Naive thymus-derived CD8-positive, alpha-beta T cell (primary cell): ENCODE measurements at regions not wholly inside any gene's neighbourhood (a gene's known extent, or its start where the extent isn't known, plus 50 kb on each side); places are given as distances from the start of the nearest gene placed in this dataset.

Experiments used
- ATAC-seq, 2 donors: fragments of 150-1000 bp; cut with Tn5 transposase in 1 of 2; sonication (Bioruptor Pico), chemical (Tn5 transposase) in 1 of 2; 1 replicate in 1 of 2; 2 replicates in 1 of 2; pipeline ENCODE4 v1.10.0; 2021; ENCODE audit warnings: mild to moderate bottlenecking in 2 of 2, moderate library complexity in 2 of 2
- POLR2A ChIA-PET: fragments of 350-600 bp; sonication (Branson Sonifier 250); formaldehyde crosslinking; loops from one replicate; lab custom pipeline; 2021; ENCODE audit warnings: antibody characterized with exemption; lab: Charles Lee
- DNase-seq, 10 donors: peaks; one replicate each; pipeline versions ENCODE4 v3.0.0 to v3.0.0-alpha.2; 2020 to 2022
- H3K27ac Mint-ChIP-seq, 10 donors: one replicate each; pipeline ENCODE4 v1.8.0; 2020 to 2022; ENCODE audit warnings: mild to moderate bottlenecking in 10 of 10, mixed read lengths in 10 of 10, moderate library complexity in 4 of 10, inconsistent platforms in 1 of 10
- H3K27me3 Mint-ChIP-seq, 5 donors: one replicate each; pipeline ENCODE4 v1.8.0; 2021 to 2022; ENCODE audit warnings: mixed read lengths in 5 of 5
- H3K36me3 Mint-ChIP-seq, 3 donors: one replicate each; pipeline ENCODE4 v1.8.0; 2020 to 2022; ENCODE audit warnings: mixed read lengths in 3 of 3, mild to moderate bottlenecking in 2 of 3, inconsistent platforms in 1 of 3
- H3K4me1 Mint-ChIP-seq, 4 donors: one replicate each; pipeline ENCODE4 v1.8.0; 2021 to 2022; ENCODE audit warnings: mixed read lengths in 4 of 4
- H3K4me3 Mint-ChIP-seq, 10 donors: one replicate each; pipeline ENCODE4 v1.8.0; 2020 to 2022; ENCODE audit warnings: mild to moderate bottlenecking in 10 of 10, mixed read lengths in 10 of 10, moderate library complexity in 6 of 10, inconsistent platforms in 1 of 10
- H3K9me3 Mint-ChIP-seq, 9 donors: one replicate each; pipeline ENCODE4 v1.8.0; 2020 to 2022; ENCODE audit warnings: mixed read lengths in 9 of 9, mild to moderate bottlenecking in 3 of 9, inconsistent platforms in 1 of 9, moderate library complexity in 1 of 9

DNA sequence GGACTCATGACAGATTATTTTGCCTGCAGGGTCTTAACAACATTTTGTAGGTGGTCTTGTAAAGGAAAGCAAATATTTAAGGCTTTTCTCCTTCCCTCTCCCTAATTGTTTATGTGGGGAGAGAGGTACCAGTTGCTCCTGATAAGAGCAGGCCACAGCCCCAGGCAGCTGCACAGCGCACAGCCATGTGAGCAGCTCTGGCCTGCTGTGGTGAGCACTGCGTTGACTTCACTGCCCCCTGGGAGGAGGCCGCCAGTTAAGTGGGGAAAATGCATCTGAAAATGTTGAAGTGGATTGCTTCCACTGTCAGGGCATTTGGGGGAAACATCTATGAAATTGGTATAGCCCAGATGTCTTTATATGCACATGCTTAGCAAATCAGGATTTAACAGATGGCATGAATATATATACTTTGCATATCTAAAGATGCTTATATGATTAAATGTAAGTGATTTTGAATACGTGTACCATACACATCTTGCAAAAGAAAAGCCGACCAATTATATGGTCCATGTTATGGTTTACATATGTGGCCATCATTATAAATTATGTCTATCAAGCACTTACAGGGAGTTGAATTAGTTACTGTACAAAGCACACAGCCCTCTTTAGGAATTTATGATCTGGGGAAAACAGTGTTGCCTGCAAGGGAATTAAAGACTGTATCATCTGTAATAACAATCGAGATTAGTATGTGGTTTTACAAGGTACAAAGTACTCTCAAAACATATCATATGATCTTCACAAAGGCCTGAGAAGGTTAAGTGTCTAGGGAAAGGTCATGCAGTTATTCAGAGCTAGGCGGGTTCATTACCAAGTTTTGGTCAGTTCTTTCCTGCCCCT, 132.1 kb downstream of the RHOU start:
- H3K4me3 Mint-ChIP-seq = no peak overlapping the region
- POLR2A ChIA-PET = no interaction called here
- H3K36me3 Mint-ChIP-seq = no peaks in the 10 kb centered on the region
- no peak for ATAC-seq
- DNase-seq = no peak
- no peaks in the 10 kb centered on the region for H3K27me3 Mint-ChIP-seq
- H3K4me1 Mint-ChIP-seq = peaks cover 19 to 27% (median 24%) of the 10 kb centered on the region in 4 donors
- no peaks in the 10 kb centered on the region for H3K9me3 Mint-ChIP-seq
- peak overlapping the region in 4 of 10 donors; percentile 42 to 88 (median 50) for H3K27ac Mint-ChIP-seq

DNA sequence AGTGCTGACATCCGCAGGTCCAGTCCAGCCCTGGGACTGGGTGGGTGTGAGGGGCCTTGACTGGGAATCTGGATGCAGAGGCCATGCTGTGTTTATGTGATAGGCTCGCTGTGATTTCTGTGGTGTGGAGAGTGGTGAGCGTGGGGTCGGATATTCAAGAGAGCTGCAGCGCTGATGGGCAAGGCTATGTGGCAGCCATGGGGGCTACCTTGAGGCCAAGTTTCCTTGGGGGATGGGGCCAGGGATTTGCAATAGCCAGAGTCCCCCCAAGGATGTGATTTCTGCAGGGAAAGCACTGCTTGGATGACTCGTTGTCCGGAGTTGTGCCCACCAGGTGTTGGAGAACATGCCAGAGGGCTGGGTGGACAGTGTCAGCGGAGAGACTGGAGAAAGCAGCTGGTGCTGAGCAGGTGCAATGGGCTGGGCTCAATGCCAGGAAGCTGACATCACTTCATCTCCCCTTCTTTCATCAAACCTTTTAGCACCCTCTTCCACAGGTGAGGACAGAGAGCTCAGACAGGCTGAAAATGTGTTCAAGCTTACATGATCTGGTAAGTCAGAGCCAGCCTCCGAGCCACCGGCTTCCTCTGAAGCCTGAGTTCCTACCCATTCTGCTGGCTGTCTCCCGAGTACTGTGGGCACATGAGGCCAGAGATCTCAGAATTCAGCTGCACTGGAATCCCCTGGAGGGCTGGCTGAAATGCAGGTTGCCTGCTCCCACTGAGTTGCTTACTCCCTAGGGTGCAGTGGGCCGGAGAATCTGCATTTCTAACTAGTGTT, 132.9 kb downstream of the RHOU start:
- no peaks in the 10 kb centered on the region for H3K36me3 Mint-ChIP-seq
- no peaks in the 10 kb centered on the region for H3K9me3 Mint-ChIP-seq
- peak overlapping the region in 3 of 10 donors; percentile 42 to 53 (median 47) for H3K27ac Mint-ChIP-seq
- H3K4me1 Mint-ChIP-seq = peaks cover 18 to 25% (median 21%) of the 10 kb centered on the region in 4 donors
- POLR2A ChIA-PET = no interaction called here
- H3K27me3 Mint-ChIP-seq = no peaks in the 10 kb centered on the region
- ATAC-seq (no peak), DNase-seq (no peak)
- H3K4me3 Mint-ChIP-seq = no peak overlapping the region

DNA sequence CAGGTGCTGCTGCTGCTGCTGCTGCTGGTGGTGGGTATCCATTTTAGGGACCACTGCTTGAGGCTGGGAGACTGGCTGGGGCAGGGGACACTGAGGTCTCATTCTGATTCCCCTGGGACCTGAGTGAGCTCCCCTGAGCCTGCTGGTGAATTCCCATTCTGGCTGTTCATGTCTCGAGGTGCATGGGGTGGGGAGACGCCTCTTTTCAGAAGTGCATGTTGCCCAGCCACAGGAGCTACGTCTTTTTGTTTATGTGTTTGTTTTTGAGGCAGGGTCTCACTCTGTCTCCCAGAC, 133.4 kb downstream of the RHOU start:
- no peaks in the 10 kb centered on the region for H3K36me3 Mint-ChIP-seq
- no peak overlapping the region for H3K4me3 Mint-ChIP-seq
- no peak overlapping the region for H3K27ac Mint-ChIP-seq
- H3K4me1 Mint-ChIP-seq = peaks cover 13 to 19% (median 16%) of the 10 kb centered on the region in 4 donors
- no peak for ATAC-seq
- no peaks in the 10 kb centered on the region for H3K9me3 Mint-ChIP-seq
- DNase-seq = no peak
- POLR2A ChIA-PET = no interaction called here
- H3K27me3 Mint-ChIP-seq = no peaks in the 10 kb centered on the region

DNA sequence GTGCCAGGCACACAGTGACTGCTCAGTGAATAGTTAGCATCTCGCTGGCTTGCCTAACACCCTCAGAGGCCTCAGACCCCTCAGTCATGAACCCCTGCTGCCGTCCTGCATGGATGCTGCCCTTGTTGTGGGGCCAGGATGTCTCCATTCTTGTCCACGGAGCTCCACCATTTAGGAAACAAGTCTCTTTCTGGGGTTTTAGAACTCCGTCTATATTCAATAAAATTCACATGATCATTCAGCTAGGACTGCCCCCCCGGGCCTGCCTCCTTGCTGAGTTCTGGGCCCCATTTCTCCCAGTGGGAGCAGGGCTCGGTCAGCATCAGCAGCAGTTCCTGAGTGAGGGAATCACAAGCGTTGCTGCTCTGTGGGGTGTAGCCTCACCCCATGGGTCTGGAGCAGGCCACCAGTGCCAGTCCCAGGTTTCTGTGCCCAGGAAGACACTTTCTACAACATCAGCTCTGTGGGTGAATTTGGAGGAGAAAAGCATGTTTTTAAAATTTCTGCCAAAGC, 134.1 kb downstream of the RHOU start:
- DNase-seq = no peak
- no peak overlapping the region for H3K27ac Mint-ChIP-seq
- H3K4me3 Mint-ChIP-seq = no peak overlapping the region
- no peaks in the 10 kb centered on the region for H3K9me3 Mint-ChIP-seq
- no peaks in the 10 kb centered on the region for H3K36me3 Mint-ChIP-seq
- peaks cover 9 to 13% (median 10%) of the 10 kb centered on the region in 4 donors for H3K4me1 Mint-ChIP-seq
- H3K27me3 Mint-ChIP-seq = no peaks in the 10 kb centered on the region
- POLR2A ChIA-PET = no interaction called here
- no peak for ATAC-seq

DNA sequence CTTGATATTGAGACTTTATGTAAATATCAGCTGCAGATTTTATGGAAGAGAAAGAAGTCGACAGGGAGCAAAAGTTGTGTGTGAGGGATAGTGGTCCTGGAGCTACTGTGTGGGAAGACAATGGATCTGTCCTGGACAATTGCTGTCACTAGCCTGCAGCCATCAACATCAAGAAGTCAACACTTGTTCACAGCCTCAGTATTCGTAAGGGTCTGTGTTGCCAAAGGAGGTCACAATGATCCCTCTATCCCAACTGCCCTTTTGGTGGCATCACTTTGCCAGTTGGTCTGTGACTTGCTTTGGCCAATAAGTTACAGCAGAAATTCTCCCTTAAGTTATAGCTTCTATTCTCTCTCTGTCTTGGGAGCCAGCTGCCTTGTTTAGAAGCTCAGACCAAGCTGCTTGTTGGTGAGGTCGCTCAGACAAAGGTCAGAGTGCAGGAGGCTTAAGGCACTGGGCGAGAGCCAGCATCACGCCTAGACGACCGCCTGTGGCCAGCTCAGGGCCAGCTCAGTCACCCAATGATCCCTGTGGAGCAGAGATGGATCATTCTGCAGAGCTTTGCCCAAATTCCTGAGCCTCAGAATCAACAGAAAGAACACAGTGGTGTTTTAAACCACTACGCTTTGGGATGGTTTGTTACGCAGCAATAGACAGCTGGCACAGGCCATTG, 134.9 kb downstream of the RHOU start:
- Mint-ChIP-seq H3K27me3 (no peaks in the 10 kb centered on the region), H3K4me1 (peaks cover 5 to 7% (median 7%) of the 10 kb centered on the region in 4 donors), H3K27ac (no peak overlapping the region), H3K36me3 (no peaks in the 10 kb centered on the region), H3K4me3 (no peak overlapping the region), H3K9me3 (no peaks in the 10 kb centered on the region)
- ATAC-seq = no peak
- DNase-seq = no peak
- POLR2A ChIA-PET = no interaction called here

DNA sequence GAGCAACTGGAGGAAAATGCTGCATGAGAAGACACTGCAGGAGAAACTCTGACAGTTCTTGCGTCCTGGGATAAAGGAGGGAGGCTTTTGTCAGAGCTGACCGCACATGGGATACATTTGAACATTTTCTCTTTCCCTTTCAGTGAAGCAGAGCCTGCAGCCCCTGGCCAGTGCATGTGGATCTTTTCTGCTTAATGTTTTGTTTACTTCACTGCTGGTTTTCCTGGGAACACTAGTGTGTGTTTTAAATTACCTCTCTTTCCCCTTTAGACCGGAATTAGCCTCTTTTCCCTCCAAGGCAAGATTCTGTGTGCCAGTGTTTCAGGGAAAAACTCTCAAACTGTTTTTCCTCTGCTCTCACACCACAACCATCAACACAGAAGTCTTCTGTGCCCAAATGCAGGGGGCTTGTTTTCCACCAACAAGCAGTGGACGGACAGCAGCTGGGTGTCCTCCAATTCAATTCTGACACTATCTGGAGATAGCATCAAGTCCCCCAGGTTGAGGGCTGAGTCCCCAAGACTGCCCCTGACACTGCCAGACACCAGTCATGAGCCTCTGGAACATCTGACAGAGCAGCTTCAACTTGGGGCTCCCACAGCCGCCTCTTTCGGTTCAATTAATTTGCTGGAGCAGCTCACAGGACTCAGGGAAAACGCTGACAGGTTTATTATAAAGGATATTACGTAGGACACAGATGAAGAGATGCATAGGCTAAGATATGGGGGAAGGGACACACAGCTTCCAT, 136.2 kb downstream of the RHOU start:
- POLR2A ChIA-PET = no interaction called here
- H3K9me3 Mint-ChIP-seq = no peaks in the 10 kb centered on the region

DNA sequence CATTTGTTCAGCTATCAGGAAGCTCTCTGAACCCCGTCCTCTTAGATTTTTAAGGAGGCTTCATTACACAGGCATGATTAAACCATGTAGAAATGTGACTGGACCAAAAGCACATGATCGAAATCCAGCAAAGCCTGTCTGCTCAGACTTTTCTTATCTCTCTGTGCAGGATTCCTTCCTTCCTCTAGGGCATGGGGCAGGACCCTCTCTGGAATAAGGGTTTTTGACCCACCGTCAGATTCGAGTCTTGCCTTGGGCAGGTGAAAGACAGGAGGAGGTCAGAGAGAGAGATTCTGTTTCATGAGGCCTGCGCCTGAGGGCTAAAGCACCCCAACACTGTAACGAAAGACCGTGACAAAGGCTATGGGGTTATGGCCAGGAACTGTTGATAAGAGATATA, 136.8 kb downstream of the RHOU start:
- Mint-ChIP-seq H3K27me3 (no peaks in the 10 kb centered on the region), H3K27ac (no peak overlapping the region), H3K4me3 (no peak overlapping the region), H3K9me3 (no peaks in the 10 kb centered on the region), H3K36me3 (no peaks in the 10 kb centered on the region), H3K4me1 (peaks cover 0 to 6% (median 5%) of the 10 kb centered on the region in 4 donors)
- ATAC-seq (no peak), DNase-seq (no peak)
- POLR2A ChIA-PET = no interaction called here

More for the DNA sequence above, 136.2 kb downstream of the RHOU start:
- Mint-ChIP-seq H3K36me3 (no peaks in the 10 kb centered on the region), H3K4me1 (peaks cover 0 to 7% (median 7%) of the 10 kb centered on the region in 4 donors), H3K27ac (peak overlapping the region in 2 of 10 donors; percentile 45 to 50), H3K4me3 (no peak overlapping the region), H3K27me3 (no peaks in the 10 kb centered on the region)
- DNase-seq (no peak), ATAC-seq (no peak)

DNA sequence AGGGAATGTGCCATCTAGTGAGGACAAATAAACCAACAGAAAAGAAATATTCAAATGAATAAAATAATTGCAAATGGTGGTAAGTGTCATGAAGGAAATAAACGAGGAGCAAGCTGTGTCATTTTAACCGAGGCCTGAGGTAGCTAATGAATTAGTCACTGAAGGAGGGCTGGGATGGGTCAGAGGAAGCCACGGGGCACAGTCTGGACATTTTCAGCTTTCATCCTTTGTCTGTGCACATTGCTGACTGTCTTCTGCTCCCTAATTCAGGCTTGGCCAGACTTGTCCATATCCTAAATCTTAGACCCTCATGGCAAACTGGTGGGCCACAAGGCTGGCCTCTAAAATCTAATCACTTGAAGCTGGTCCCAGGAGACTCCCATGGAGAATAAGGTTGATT, 138.4 kb downstream of the RHOU start:
- no peaks in the 10 kb centered on the region for H3K27me3 Mint-ChIP-seq
- POLR2A ChIA-PET = no interaction called here
- no peak for ATAC-seq
- DNase-seq = no peak
- no peak overlapping the region for H3K4me3 Mint-ChIP-seq
- no peaks in the 10 kb centered on the region for H3K9me3 Mint-ChIP-seq
- peak overlapping the region in 1 of 10 donors; percentile 46 for H3K27ac Mint-ChIP-seq
- H3K36me3 Mint-ChIP-seq = no peaks in the 10 kb centered on the region
- peaks cover 0 to 3% (median 0%) of the 10 kb centered on the region in 4 donors for H3K4me1 Mint-ChIP-seq

DNA sequence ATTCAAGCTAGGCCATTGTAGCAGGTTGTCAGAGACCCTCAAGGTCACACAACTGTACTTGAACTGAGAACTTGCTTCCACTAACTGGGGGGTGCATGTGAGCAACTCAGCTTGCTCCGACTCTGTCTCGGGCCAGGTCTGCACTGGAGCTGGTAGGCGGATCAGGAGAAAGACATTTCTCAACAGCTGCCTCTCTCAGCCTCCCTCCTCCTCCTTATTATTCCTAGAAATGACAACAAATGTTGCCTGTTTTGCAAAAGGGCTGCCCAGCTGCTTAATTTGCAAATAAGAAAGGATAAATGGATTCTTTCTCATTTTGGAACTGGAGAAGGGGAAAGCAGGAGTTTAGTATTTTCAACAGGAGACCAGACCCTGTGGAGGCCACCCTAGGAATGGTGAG, 140.5 kb downstream of the RHOU start:
- Mint-ChIP-seq H3K9me3 (peaks cover 0 to 3% (median 0%) of the 10 kb centered on the region in 9 donors), H3K27ac (no peak overlapping the region), H3K36me3 (no peaks in the 10 kb centered on the region), H3K4me1 (peaks cover 0 to 2% (median 0%) of the 10 kb centered on the region in 4 donors), H3K27me3 (no peaks in the 10 kb centered on the region), H3K4me3 (no peak overlapping the region)
- POLR2A ChIA-PET = no interaction called here
- ATAC-seq = no peak
- no peak for DNase-seq

DNA sequence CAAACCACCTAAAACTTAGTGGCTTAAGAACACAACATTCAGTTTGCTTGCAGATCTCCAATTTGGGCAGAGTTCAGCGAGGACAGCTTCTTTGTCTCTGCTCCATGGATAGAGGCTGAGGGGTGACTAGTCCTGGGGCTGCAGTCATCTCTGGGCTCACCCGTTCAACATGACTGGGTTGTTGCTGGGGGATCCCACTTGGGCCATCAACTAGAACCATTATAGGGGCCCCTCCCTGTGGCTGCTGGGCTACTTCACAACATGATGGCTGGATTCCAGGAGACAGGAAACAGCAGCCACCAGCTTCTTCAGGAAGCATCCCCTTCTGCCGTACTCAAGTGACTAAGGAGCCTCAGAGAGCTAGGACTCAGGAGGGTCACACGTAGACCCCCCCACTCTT, 140.9 kb downstream of the RHOU start:
- no peaks in the 10 kb centered on the region for H3K27me3 Mint-ChIP-seq
- no peak overlapping the region for H3K27ac Mint-ChIP-seq
- POLR2A ChIA-PET = no interaction called here
- no peak overlapping the region for H3K4me3 Mint-ChIP-seq
- H3K4me1 Mint-ChIP-seq = peaks cover 0 to 2% (median 0%) of the 10 kb centered on the region in 4 donors
- ATAC-seq = no peak
- no peak for DNase-seq
- peaks cover 0 to 3% (median 0%) of the 10 kb centered on the region in 9 donors for H3K9me3 Mint-ChIP-seq
- H3K36me3 Mint-ChIP-seq = no peaks in the 10 kb centered on the region

DNA sequence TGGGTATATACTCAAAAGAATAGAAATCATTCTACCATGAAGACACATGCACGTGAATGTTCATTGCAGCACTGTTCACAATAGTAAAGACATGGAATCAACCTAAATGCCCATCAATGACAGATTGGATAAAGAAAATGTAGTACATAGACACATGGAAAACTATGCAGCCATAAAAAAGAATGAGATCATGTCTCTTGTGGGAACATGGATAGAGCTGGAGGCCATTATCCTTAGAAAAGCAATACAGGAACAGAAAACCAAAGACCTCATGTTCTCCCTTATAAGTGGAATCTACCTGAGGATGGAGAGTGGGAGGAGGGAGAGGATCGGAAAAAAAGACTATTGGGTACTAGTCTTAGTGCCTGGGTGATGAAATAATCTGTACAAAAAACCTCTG, 143.9 kb downstream of the RHOU start:
- POLR2A ChIA-PET = no interaction called here
- Mint-ChIP-seq H3K4me3 (no peak overlapping the region), H3K36me3 (peaks cover 0 to 4% (median 0%) of the 10 kb centered on the region in 3 donors), H3K4me1 (peaks cover 0 to 2% (median 0%) of the 10 kb centered on the region in 4 donors), H3K27me3 (no peaks in the 10 kb centered on the region), H3K9me3 (peaks cover 0 to 3% (median 2%) of the 10 kb centered on the region in 9 donors), H3K27ac (no peak overlapping the region)
- no peak for DNase-seq
- ATAC-seq = no peak

DNA sequence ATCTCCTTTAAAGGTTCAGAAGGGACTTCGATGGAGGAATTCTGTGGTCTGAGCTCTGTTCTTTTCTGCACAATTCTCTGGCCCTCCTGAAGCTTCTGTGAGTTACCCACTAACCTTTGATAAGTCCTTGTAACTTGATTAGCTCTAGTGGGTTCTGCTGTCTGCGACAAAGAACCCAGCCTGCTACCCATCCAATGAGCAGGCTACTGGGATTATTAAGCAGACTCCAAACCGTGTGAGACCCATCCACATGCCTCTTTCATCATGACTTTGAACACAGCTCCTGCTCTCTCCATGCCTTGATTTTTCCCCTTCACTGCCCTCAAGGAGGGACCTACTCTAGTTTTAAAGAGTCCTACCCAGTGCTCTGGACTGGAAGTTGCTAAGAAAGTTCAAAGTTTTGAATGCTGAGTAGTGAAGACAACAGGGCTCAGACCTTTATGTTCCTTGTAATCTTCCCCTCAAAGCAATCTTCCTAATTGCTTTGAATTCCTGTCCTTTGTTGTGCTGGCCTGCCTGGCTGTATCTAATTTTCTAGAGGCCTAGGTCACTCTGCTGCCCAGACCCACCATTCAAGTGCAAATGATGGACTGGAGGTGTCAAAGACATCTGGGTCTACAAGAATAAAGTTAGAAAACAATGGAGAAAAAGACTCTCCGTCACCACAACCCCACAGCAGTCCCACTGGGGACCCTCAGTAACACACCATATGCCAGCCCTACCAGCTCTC, 146.9 kb downstream of the RHOU start:
- POLR2A ChIA-PET = no interaction called here
- no peak for DNase-seq
- H3K4me1 Mint-ChIP-seq = no peaks in the 10 kb centered on the region
- peaks cover 0 to 1% (median 0%) of the 10 kb centered on the region in 5 donors for H3K27me3 Mint-ChIP-seq
- peaks cover 0 to 6% (median 0%) of the 10 kb centered on the region in 3 donors for H3K36me3 Mint-ChIP-seq
- H3K27ac Mint-ChIP-seq = no peak overlapping the region
- no peak for ATAC-seq
- peaks cover 0 to 5% (median 2%) of the 10 kb centered on the region in 9 donors for H3K9me3 Mint-ChIP-seq
- no peak overlapping the region for H3K4me3 Mint-ChIP-seq
